ENCODE measurements at regions not wholly inside any gene's neighbourhood (a gene's known extent, or its start where the extent isn't known, plus 50 kb on each side); places are given as distances from the start of the nearest gene placed in this dataset.
"Not testable (repeated sequence)": the region's sequence is repeated elsewhere in the genome, so short reads cannot be mapped to it uniquely, and the experiment has no call there.

DNA sequence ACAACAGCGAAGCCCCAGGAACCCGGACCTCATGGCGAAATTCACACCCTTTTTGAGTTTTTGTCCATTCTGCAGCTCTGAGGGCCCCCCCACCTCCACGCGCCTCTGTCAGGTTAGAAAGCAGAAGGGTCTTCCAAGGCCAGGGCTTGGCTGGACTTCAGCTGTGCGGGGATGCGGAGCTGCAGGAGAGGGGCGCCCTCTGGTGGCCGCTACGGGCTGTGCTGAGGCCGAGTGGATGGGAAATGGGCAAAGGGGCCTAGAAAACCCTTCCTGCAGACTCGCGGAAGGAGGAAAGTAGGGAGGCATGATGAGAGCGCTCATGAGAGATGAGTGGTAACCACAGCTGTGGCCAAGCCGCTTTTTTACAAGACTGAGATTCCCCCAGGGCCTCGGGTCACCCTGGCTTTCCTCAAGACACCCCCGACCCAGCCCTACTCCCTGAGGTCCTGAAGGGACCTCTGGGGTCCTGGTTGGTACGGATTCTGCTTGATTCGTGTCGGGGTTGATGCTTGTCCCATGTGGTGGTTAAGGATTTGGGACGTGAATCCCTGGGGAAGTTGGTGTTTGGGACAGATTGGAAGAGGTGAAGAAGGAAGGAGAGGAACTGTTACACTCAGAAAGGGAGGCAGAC is 126.8 kb downstream of the GOLGA8K start:
- not testable (repeated sequence) for TF ChIP-seq EZH2phosphoT487 (IDR thresholded peaks at IDR 0.05; ENCODE audit: borderline replicate concordance, low read length); EZH2 (IDR thresholded peaks at IDR 0.05; ENCODE audit: low read length, unreplicated experiment)

Data from PC-3 (cell line).